ENCODE measurements at regions not wholly inside any gene's neighbourhood (a gene's known extent, or its start where the extent isn't known, plus 50 kb on each side); places are given as distances from the start of the nearest gene placed in this dataset.

DNA sequence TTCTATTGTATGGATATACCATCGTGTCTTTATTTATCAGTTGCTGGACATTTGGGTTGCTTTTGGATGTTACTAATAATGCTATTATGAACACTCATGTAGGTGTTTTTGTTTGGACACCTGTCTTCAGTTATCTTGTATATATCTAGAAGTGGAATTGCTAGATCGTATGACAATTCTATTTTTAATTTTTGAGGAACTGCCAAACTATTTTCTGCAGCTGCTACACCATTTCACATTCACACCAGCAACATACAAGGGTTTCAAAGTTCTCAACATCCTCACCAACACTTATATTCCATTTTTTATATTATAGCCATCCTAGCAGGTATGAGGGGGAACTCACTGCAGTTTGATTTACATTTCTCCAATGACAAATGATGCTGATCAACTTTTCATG lies 324.6 kb downstream of the CAAP1 start:
- DNase-seq (ENCODE audit: low read depth in 2 of 2): no peak

DNA sequence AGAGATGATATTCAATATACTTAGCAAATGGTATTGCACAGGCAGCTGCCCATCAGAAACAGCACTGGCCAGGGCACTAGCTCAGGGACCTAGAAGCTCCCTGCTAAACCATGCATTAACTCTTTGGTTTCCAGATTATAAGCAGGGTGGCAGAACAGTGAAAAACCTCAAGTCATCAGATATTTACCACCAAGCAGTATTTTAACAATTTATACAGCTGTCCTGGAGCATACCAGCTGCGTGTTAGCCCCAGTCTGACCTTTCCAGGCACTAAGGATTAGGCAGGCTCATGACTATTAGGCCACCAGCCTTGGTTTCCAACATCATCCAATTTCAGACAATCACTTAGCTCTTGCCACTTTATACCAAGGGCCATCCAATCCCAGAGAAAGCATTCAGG lies 326.5 kb downstream of the CAAP1 start:
- DNase-seq (ENCODE audit: low read depth in 2 of 2): no peak

DNA sequence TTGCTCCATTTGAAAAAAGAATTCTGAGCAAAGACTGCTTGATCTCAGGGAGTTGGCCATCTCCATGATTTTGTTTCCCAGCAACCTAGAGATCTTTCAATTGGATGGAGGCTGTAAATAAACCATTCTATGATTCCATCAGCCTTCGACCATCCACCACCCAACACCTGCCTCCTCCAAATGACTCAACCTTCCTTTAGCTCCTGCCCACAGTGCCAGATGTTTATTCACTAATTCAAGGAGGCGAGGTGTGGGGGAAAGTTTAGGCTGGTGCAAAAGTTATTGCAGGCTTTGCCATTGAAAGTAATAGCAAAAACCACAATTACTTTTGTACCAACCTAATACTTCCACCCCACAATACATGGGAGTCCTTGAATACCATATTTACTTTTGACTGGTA lies 327.5 kb downstream of the CAAP1 start:
- no peak for DNase-seq (ENCODE audit: low read depth in 2 of 2)

DNA sequence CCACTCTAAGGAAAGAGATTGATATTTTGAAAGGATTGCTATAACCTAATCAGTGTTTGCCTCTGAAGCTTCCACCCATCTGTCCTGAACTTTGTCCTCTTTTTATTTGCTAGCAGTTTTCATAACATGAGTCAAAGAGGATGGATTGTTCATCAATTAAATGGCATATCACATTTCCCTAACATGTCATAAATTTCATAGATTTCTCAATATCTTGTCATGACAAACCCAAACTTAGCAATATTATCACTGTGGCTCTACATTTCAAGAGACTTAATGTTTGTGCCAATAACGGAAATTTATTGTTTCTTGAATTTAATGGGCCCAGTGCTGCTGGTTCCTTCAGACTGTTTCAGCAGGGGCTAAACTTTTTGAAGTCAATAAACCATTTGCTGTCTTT lies 330.3 kb downstream of the CAAP1 start:
- DNase-seq (ENCODE audit: low read depth in 2 of 2): no peak

DNA sequence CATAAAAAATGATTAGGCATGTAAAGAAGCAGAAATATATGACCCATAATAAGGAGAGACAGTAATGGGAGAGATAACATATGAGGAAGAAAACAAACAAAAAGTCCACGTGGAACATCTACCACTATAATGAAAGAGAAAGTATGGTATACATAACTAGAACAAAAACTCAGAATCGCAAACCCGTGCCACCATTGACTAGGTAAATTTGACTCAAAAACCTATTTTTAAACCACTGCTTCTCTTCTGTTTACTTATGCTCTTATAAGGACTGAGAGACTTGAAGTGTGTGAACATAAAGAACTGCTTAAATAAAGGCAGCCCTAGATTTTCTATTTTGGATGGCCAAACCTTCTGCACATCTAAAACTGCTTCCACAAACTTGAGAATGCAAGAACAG lies 330.7 kb downstream of the CAAP1 start:
- DNase-seq (ENCODE audit: low read depth in 2 of 2): no peak

DNA sequence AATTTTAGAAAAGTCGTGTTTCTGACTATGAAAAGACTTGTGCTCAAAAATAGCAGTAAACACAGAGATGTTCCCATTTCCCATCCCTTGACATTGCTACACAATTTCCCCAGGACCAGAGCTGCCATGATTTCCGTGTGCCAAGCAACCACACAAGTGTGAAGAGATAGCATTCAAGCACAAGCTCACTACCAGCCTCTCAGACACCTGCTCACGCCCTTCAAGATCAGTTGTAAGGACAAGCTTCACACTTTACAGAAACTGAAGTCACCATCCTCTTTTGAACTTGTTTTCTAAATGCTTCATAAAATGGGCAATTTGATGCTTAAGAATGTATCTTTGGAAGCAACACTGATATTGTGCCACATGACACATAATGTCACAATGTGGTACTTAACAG lies 333.1 kb downstream of the CAAP1 start:
- no peak for DNase-seq (ENCODE audit: low read depth in 2 of 2)

DNA sequence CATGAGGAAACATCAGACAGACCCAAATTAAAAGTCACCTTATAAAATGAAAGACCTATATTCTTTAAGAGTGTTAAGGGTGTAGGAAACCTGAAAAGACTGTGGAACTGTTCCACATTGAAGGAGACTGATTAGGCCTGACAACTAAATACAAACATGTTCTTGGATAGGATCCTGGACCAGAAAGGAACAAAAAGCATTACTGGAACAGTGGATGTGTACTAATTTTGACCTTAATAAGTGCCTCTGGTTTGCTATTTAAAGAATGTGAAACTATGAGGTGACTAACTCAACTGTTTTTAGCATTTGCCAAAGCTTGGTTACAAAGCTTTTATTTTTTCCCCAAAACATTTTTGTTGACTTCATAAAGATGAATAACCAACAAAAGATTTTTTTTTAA lies 340.6 kb downstream of the CAAP1 start:
- DNase-seq (ENCODE audit: low read depth in 2 of 2): no peak

DNA sequence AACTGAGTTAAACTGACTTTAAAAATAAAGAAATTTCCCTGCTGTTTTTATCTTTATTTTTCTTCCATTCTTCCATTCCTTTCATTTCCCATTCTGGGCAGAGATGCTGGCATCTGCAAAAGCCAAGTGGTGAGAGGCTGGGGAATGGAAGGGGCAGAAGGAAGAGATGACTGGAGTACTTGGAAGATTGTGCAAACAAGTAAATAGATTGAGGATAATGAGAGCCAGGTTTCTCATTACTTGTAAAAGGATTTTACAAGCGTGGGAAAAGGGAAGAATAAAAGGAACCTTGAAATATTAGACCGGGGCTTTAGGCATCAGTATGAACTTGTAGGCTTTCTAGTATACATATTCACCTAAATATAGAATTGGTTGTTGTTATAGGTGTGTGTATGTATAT lies 341.2 kb downstream of the CAAP1 start:
- no peak for DNase-seq (ENCODE audit: low read depth in 2 of 2)

DNA sequence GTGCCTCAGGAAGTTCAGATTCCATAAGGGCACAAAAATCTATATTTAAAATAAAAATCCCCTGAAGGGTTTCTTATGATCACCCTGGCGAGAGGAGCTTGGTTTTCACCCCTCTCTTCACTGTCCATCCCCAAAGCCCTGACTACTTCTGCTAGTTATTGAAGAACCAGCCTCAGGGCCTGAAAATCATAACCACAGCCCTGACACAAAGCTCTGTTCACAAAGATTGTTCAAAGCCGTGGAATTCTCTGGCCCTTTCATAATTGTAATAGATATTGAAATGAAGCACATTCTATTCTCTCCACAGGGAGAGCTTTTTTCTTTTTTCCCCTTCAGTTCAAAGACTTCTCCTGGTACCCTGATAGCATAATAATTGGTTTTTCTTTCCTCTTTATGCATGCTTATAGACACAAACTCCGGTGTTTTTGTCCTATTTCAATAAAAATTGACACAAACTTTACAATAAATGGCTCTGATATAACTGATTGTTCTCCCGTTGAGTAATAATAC lies 343.8 kb downstream of the CAAP1 start:
- no peak for DNase-seq (ENCODE audit: low read depth in 2 of 2)

DNA sequence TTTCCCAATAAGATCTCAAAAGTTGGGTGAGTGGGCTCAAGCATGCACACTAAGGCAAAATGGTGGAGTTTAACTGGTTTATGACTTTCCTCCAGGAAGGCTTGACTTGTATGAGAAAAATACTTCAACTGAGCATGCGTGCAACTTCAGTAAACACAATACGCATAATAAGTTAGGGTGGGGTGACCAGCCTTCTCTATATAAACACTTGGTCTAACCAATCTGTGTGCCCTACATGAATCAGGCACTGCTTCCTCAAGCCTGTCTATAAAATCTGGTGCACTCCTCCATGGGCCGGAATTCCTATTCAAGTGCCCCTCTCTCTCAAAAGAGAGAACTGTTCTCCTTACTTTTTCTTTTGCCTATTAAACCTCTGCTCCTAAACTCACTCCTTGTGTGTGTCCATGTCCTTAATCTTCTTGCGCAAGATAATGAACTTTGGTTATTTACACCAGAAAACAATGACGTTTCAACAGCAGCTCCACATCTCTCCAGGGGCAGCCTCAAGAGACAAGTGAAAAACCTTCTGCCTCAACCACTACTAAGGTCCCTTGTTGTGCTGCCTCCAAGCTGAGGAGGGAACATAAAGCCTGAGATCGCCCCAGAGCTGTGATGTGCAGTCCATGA lies 352.6 kb downstream of the CAAP1 start:
- no peak for DNase-seq (ENCODE audit: low read depth in 2 of 2)

DNA sequence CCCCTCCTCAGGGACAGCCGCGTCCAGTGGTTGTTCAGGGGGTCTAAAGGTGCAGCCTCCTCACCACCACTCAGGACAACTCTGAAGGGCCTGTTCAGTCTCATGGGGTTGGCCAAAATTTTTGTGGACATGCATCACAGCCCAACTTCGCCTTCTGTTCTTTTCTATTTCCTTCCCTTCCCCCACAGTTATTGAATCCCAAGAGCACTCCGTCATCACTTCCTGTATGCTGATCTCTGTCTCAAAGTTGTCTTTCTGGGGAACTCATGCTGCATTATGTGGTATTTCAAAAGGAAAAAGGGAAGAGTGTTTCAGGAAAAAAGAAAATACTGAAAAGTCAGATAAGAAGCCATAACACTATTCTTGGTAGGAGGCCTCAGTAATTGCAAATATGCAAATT lies 355.4 kb downstream of the CAAP1 start:
- no peak for DNase-seq (ENCODE audit: low read depth in 2 of 2)

DNA sequence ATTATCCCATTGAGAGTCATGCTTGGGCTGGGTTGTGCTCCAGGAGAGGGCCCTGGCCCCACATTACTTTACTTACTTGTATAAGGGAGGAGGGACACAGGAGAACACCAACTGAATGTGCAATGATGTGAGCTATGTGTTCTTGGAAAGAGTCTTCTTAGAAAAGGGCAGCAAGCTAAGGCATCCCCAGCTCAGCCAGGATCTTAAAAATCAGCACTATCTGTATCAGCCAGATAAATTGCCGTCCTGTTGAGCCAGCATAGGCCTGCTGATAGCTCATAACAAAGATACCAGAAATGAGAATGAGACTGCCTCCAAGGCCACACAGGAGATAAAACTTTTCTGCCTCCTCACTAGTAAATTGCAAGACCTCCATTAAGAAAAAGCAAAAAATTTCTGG lies 357.5 kb downstream of the CAAP1 start:
- DNase-seq (ENCODE audit: low read depth in 2 of 2): no peak

DNA sequence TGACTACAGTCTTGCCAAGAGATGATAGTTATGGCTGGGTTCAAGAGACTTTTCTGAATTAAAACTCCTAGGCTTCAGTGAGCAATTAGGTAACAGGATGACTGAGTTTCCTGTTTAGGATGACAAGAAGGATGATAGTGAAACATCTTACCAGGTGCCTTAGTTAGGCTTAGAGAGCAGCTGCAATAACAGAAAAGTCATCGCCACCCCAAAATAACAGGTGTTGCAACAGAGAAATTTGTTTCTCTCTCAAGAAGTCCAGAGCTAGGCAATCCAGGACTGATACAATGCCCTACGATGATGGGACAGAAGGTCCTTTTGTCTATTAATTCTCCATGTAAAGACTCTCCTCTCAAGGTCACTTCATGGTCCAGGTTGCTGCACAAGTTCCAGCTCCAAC lies 361.8 kb downstream of the CAAP1 start:
- DNase-seq (ENCODE audit: low read depth in 2 of 2): no peak

DNA sequence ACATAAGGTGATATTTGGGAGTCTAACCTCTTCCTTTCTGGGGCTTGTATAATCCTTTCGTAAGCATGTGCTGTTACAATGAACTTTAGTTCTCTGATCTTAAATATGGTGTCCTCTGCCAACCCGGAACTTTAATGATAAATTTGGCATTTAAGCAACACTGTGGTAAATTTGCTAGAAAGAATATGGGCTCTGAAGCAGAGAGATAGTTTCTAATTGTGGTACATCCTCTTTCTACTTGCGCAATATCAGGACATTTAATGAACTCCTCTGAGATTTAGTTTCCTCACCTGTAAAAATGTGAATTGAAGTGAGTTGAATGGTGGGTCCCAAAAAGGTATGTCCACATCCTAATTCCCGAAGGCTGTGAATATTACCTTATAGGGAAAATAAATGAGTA lies 364.7 kb downstream of the CAAP1 start:
- DNase-seq (ENCODE audit: low read depth in 2 of 2): no peak

DNA sequence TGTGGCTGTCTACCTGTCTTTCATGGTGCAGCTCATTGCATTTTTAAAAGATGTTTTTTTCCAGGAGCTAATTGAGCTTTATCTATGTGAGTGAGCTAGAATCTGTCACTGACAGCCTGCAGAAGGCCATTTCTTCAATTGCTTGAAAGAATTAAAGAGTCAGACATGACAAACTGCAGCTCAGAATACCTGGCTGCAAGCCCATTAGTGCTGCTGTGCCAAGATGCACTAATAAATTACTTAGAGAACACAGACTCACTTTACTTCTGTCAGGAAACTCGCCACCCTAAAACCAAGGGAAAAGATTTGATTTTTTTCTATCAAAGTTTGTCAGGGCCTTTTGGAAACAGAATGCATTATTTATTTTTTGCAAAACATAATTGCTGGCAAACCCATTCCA lies 368.3 kb downstream of the CAAP1 start:
- no peak for DNase-seq (ENCODE audit: low read depth in 2 of 2)

DNA sequence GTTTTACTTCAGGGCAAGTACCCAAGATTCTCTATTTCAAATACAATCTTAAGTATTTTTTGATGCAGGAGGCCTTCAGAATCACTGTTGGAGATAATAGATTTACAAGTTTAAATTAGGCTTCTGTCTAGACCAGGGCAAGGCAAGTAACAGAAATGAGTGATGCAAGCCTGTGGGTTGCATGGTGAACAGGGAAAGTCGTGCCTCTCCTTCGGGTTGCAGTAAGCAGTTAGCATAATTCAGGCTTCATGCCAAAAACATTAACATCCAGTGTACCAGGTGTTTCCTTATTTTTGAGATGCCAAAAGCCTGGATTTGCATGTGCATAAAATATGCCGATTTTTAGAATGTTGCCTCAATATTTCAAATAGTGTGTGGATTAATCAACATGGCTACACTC lies 369.0 kb downstream of the CAAP1 start:
- no peak for DNase-seq (ENCODE audit: low read depth in 2 of 2)

DNA sequence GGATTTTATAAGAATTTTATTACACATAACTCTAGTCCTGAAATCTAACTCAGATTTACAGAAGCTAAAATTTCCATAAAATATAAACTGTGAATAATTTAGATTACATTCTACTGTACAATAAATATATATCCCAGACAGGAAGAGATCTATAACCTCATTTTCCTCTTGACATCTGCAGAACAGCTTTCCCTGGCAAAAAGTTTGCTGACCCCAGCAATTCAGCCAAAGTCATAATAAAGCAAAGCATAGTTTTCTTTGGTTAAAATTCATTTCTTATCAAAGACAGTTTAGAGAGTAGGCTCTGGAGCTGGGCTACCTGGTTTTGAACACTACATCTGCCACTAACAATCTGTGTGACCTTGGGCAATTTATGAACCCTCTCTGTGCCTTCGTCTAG lies 372.5 kb downstream of the CAAP1 start:
- no peak for DNase-seq (ENCODE audit: low read depth in 2 of 2)

DNA sequence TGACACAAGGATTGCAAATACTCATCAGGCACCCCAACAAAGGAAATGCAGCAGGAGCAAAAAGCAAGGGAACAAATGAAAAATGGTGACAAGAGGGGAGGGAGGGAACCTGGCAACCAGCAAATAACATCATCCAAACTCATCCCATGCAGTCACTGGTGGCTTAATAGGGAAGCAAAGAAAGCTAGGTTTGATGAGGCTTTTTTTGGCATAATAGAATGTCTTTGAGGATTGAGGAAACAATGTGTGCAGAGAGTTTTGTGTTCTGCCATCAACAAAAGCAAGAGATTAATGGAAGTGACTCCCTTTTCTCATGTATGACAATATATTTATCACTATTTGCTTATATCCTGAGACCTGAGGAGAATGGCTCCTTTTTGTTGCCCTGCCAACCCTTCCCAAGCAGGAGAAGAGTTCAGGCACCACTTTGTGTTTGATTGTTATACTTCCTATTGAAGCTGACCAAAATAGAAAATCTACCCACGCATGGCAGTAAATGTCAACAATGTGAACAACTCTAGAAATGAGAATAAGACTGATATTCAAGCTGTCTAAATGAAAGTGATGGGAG lies 375.7 kb downstream of the CAAP1 start:
- DNase-seq (ENCODE audit: low read depth in 2 of 2): no peak

DNA sequence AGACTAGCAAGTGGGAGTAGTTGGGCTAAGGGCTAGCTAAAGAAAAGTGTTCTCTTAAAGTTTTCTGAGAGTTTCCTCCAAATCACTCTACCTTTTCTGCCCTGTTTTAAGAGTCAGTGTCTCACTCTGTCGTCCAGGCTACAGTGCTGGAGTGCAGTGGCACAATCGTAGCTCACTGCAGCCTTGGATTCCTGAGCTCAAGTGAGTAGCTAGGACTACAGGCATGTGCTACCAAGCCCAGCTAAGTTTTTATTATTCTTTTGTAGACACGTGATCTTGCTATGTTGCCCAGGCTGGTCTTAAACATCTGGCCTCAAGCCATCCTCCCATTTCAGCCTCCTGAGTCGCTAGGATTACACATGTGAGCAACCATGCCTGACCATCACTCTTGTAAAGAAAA lies 378.9 kb downstream of the CAAP1 start:
- DNase-seq (ENCODE audit: low read depth in 2 of 2): no peak

DNA sequence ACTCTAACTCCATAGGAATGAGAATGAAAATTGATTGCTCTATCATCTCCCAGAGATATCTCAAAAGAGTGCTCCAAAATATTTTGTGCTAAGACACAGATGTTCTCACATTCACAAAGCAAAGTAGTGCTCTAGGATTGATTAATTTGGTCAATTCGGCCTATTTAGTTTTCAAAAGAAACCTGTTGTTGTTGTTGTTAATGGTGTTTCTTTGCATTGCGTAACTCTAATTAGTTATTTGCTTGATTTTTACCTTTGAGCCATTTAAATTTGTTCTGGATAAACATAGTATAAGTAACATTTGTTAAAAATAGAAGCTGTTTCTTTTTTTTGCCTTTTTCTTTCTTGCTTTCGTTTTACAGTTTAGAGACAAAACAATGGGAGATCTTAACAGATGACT lies 382.5 kb downstream of the CAAP1 start:
- no peak for DNase-seq (ENCODE audit: low read depth in 2 of 2)

DNA sequence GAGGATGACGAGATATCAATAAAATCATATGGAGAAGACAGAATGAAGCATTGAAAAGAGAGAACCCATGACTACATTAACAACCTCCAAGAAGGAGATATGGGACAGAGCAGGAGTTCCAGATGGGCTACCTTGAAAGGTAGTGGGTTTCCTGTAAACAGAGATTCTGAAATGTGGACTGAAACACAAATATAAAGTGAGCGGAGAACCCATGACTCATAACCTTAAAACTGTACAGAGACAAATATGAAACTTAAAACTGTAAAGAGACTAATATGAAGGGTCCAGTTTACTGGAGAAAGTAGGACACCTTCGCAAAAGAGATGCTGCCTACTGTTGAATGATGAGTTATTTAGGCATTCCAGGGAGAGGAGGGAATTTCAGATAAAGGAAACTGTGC lies 383.7 kb downstream of the CAAP1 start:
- DNase-seq (ENCODE audit: low read depth in 2 of 2): no peak

DNA sequence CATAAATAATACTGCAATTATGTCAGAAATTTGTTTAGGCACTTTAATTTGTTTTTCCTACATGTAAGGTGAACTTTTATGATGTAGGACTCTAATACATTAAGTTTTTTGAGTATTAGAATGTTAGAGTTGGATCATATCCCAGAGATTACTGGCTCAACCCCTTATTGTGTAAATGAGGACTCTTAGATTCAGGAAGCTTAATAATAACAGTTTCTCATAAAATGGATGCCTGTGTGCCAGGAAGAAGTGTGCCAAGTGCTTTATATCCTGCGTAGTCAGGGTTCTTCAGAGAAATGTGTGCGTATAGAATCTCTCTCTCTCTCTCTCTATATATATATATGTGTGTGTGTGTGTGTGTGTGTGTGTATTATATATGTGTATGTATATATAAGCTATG lies 388.5 kb downstream of the CAAP1 start:
- no peak for DNase-seq (ENCODE audit: low read depth in 2 of 2)

DNA sequence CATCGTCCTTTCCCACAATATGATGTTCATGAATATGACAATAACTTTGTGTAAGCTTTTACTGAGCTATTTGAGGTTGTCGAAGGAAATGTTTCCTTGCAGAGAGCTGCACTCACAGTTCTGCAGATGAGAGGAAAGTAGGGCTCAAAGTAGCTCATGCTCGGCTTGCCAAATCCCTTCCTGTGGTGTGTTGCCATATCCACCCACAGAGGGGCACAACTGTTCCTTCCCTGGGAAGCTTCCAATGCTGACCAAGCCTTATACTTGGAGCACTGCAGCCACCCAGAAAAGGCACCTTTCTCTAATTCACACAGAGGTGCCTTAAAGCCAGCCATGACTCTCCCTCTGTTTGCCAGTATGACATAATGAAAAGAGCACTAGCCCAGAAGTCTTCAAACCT lies 390.3 kb downstream of the CAAP1 start:
- no peak for DNase-seq (ENCODE audit: low read depth in 2 of 2)

DNA sequence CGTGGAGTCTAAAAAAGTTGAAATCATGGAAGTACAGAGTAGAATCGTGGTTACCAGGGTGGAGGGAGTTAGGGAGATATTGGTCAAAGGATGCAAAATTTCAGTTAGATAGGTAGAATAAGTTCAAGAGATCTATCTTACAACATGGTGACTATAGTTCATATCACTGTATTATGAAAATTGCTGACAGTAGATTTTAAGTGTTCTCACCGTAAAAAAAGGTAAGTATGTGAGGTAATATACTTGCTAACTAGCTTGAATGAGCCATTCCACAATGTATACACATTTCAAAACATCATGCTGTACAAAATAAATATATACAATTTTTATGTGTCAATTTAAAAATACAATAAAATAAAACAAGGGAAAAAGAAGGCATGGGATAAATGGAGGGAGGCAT lies 392.1 kb downstream of the CAAP1 start:
- DNase-seq (ENCODE audit: low read depth in 2 of 2): no peak
